IPS DF 4.7 (cell line): ENCODE measurements at regions not wholly inside any gene's neighbourhood (a gene's known extent, or its start where the extent isn't known, plus 50 kb on each side); places are given as distances from the start of the nearest gene placed in this dataset.

Experiments
- DNase-seq: peaks from one replicate; pipeline ENCODE4 v3.0.0-alpha.2; 2013; ENCODE audit warnings: low spot score; ENCODE audit errors: extremely low read depth

DNA sequence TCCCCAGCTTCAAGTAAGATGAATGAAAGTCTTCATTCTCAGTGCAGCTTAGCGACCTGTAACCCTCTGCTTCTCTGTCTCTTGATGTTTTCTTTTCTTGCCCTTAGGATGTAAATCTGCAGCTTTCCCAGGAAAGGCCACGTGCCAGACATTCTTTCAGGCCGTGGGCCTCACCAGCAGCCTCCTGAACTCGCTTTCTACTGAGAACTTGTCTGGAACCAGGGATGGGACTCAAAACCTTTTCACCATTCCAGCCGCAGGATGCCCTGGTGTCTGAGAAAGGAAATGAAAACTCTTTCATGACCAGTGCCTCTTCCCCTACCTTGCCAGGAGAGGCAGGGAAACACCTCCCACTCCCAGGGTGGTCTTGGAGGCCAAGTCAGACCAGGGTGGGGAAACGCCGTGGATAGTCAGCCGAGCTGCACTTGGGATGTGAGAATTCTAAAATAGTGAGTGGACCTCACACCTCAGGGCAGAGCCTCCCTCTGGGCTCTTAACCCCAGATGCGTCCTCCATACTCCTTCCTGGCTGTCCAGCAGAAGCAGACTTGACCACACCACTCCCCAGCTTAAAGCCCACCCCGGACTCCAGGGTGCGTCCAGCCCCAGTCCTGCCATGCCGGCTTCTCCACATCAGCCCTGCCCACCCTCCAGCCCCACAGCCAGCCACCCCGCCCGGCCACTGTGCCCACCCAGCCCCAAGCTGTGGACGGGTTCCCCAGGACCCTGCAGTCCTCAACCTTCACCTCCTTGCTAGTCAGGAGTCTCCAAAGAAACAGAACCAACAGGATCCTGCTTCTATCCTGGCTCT is 115.5 kb downstream of the TWIST2 start:
- no peak for DNase-seq

DNA sequence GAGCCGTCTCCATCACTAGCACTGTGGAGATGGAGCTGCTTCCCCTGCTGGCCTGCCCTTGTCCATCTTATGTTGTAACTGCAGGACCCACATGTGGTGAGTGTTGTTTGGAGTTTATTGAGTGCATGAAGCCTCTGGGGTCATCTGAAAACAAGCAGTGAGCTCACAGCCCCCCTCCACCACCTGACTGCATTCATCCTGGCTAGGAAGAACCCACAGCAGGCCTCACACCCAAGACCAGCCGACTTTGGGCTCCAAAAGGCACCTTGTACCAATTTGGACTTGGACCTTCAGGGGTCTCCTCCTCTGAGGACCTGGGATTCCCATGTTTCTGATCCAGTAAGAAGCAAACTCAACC is 116.1 kb downstream of the TWIST2 start:
- no peak for DNase-seq

DNA sequence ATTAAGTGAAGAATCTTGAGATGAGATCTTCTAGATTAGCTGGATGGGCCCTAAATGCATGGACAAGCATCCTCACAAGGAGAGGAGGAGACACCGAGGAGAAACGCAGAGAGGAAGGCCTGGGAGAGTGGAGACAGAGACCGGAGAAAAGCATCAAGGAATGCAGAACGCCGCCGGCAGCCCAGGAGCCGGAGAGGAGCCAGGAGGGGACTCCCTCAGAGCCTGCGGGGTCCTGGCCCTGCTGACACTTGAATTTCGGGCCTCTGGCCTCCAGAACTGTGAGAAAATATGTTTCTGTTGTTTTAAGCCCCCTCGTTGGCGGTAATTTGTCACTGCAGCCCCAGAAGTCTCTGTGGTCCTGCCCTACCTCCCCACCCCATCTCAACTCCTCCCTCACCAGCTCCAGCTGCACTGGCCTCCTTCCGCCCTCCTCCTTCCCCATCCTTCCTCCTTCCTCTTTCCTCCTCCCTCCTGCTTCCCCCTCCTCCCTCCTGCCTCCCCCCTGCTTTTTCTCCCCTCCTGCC is 116.7 kb downstream of the TWIST2 start:
- no peak for DNase-seq

DNA sequence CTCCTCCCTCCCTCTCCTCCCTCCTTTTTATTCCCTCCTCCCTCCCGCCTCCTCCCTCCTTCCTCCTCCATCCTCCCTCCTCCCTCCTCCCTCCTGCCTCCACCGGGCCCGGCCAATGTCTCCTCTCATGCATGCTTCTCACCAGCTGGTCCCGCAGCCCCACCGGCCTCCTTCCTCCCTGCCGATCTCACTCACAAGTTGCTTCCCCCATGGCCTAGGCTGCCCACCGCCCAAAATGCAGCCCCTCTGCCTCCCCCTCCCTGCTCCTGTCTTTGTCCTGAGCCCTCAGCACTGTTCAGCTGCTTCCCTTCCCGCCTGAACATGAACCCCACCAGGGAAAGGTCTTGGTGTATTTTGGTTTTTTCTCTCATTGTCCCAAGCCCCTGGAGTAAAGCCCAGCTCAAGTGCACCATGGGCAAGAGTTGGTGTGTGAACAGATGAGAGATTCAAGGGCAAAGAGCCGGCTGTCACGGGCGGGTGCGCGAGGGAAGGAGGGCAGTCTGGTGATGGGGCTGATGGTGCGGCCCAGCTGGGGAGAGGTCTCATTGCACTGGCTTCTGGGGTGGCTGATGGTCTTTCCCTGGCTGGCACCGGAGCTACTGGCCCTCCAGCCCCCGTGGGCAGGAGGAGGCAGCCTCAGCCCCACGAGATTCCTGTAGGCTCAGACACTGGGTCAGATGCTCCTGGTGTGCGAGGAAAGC is 117.6 kb downstream of the TWIST2 start:
- DNase-seq, result no peak

DNA sequence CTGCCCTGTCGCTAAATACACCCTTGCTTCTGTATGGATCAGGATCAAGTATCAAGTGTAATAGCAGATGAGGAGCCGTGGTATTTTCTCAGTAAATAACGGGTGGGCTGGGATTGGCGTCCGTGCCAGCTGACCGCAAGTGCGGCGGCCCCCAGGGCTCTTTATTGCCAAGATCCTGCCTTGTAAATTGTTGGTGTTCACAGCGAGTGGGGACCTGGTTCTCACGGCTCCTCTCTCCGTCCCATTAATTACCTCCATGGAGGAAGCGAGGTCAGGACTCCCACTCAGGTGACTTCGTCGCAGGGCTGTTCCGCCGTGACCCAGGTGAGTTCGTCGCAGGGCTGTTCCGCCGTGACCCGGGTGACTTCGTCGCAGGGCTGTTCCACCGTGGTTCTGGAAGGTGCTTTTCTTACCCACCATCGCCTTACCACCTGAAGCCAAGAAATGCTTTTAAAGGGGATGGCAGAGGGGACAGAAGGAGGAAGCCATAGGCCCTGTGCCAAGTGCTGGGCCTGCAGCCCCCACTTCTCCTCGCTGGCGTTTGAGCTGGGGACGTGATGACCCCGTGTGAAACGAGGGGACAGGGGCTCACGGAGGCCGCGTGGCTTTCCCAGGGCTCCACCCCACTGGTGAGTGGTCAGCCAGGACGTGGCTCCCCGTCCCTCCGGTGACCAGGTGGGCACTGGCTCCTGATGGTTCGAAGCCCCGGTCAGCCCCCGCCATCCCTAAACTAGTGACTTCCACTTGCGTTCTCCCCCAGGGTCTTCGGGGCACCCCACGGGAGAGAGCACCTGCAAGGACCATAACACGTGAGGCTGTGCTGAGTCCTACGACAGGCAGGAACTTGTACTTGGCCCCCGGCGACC is 118.4 kb downstream of the TWIST2 start:
- no peak for DNase-seq

DNA sequence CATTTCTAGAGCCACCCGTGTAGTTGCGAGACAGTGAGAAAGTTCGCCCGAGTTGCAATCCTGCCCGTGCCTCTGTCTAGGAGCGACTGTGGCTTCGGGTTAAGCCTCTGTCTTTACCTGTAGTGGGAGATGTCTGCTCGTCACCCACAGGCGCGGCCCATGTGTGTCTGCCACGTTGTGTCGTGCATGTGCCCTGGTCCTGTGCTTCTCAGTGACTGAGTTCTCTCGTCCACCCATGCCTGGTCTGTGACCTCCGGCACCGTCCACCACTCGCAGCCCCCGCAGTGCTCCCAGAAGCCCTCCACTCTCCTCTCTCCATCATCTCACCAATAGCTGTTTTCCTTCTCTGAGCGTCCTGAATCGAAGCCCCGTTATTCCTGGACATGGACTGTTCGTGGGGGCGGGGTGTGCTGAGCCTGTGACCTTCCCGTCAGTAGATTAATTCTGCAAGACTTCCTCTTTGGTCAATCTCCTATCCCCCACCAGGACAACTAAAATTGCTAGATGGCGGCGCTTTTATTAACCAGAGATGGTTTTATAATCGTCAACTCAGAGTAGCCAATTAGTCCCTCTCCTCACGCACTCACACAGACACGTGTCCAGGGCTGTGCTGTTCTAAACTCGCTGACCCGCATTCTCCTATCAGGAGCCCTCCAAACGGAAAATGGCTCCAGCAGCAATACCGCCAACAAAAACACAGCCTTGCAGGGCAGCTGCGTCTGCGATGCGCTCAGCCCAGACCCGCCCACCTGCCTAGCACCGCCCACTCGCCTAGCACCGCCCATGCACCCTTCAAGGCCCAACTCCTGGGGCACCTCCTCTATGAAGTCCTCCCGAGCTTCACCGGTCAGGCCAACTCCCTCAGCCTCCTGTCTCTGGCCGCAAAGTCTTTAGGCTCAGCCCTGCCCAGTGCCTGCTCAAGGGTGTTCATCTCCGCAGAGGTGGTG is 119.4 kb downstream of the TWIST2 start:
- DNase-seq, result no peak

DNA sequence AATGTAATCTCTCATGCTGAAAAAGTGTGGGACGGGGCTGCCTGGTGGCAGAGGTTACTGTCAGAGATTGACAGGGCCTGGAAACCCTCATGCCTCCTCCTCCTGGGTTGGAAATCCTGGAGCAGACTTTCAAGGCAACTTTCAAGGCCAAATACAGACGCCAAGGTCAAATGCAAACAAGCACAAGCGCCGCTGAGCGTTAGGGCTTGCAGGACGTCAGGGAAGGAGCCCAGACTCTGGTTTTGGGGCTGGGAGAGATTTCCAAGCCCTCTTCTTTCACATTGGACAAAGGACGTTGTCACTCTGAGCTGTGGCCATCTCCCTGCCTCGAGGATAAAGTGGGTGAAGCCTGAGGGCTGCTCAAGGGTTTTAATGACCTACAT is 120.1 kb downstream of the TWIST2 start:
- no peak for DNase-seq

DNA sequence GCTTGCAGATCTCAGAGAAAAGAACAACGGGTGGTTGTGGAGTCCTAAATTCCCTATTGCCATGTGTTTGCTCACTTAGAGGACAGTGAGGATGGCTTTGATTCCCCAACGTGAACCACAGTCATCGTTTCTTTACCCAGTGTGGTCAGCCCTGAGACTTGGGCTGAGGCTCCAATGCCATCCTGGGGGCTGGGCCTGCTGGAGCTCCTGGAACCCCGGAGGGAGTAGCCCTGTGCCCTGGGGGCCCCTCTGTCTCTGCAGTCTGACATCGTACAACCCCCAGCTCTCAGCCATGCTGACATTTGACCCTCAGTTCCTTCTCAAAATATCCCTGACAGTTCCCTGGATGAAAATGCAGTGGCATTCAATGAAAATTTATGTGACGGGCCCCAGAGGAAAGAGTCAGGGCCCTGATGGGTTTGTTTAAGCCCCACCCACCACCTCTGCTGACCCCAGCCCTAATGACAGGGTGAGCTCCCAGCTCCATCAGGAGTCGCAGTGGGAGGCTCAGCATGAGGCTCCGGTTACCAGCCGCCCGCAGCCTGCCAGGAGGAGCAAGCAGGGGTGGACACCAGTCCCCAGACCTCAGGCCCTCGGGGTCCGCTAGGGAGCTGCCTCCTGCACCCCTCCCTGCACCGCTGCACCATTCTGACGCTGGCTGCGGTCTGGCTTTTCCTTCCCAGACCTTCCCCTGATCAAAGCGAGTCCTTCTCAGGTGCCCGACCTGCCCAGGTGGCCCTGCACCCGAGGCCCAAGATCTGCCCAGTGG is 120.9 kb downstream of the TWIST2 start:
- no peak for DNase-seq

DNA sequence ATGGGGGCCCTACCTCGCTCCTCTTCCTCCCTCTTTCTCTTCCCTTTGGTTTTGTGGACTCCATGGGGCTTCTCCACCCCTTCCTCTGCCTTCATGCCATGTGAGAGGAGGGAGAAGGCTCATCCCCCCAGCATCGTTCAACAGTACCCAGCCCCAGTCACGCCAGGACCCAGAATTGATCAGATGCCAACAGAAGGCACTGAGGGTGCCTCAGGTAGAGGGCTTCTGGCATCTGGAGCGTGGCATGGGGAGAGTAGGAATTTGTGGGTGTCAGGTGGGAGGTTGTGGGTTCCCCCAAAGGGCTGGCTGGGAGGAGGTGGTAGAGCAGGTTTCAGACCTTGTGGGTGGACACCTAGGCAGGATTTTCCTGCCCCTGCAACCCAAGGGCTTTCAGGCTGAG is 122.0 kb downstream of the TWIST2 start:
- DNase-seq, result no peak

DNA sequence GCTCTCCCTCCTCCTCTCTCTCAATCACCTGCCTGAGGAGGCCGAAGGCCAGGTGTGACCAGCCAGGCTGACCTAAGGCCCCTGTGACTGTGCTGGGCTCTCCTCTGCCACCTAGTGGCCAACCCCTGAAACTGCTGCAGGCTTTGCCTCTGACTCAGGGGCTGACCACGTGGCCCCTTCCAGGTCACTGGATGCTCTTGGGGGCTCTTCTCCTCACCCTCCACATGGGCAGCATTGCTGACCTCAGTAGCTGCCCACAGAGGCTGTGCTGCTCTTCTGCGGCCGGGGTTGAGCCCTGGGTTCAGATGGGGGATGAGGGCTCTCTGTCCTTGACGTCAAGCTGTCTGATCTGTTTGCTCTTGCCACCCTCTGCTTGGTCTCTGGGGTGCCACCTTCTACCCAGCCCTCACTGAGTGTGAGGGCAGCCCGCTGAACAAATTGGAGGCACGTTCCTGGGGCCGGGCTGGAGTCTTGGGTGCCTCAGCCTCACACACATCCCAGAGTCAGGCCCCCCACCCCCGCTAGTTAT is 122.7 kb downstream of the TWIST2 start:
- DNase-seq, result peak; percentile 36

DNA sequence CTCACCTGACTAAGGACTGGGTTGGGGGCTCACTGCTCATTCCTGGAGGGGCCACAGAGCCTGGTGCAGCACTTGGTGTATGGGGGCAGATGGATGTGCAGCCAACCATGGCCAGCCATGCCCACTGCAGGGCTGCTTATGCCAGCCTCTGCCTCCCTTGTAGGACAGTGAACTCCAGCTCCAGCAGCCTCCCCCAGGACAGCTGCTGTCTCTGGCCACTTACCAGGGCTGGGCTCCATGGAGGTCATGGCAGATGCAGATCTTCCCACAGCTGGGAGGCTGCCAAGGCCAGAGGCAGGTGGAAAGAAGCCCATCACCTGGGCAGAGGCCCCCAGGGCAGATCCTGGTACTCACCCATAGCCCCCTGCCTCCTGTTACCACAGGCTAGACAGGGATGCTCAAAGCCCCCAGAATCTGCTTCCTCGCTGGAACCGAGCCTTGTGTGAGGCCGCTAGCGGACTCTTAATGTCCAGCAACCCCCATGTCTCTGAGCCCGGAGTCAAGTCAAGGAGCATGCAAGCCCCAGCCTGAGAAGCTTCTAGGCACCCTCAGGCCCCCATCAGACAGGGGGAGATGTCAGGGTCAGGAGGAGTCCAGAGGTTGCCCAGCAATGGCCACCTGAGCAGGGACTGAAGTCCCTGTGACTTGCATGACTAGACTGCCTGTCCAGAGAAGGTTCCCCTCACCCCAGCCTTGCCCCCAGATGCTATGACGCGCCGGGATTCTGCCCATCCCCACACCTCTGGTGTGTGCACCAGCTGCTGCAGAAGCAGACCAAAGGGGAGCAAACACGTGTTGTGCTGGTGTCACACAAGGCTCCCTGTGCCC is 123.6 kb downstream of the TWIST2 start:
- no peak for DNase-seq

DNA sequence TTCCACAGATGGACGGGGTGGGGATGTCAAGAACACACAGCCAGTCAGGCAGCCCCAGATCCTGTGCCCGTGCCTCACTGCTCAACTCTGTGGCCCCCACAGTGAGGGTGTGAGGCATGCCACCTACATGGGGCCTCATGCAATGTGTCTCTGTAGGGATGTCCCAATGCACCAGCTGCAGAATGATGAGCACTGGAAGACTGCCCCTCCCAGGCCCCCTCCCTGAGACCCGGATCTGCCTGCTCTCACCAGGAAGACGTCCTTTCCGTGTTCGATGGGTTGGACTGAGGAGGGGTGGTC is 124.2 kb downstream of the TWIST2 start:
- no peak for DNase-seq

DNA sequence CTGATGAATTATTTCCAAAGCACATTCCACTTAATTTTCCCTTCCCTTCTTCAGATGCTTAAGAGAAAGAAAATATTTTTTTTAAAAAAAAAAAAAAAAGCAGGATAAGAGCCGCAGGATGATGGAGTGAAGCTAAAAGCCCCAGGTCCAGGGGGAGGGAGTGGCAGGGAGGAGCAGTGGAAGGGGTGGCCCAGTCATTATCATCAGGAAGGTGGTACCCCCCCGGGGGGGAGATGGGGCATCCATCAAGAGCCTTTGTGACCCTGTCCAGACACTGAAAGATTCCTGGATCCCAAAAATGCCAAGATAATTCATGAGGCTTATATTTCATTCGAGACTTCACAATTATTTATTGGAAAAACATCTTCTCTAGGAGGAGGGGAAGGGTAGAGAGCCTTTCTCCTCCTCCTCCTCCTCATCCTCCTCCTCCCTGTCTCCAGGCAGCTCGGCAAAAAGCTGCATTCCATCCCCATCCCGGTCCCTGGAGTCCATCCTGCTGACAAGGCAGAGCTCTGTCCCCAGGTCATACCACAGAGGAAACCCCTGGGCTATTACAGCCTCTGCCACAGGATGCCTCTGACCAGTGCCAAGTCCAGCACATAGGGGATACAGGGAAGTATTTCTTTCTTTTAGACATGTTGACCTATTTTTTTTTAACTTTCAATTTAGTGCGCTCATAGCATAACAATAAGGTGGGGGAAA is 125.3 kb downstream of the TWIST2 start:
- DNase-seq, result no peak

DNA sequence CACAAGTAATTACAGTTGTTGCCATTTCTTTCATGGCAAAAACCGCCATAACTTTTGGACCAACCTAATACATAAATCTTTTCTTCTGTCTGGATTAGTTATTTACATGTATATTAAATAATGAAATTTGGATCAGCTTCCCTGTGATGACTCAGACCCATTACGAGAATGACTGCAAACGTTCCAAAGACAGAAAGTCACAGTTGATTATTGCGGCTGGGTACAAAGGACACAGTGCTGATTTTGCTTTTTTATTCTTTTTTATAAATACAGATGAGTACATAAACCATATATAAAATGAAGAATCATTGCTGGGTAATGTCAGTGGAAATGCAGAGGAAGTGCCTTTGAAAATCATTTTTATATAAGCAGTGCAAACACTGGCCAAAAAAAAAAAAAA is 126.2 kb downstream of the TWIST2 start:
- no peak for DNase-seq

DNA sequence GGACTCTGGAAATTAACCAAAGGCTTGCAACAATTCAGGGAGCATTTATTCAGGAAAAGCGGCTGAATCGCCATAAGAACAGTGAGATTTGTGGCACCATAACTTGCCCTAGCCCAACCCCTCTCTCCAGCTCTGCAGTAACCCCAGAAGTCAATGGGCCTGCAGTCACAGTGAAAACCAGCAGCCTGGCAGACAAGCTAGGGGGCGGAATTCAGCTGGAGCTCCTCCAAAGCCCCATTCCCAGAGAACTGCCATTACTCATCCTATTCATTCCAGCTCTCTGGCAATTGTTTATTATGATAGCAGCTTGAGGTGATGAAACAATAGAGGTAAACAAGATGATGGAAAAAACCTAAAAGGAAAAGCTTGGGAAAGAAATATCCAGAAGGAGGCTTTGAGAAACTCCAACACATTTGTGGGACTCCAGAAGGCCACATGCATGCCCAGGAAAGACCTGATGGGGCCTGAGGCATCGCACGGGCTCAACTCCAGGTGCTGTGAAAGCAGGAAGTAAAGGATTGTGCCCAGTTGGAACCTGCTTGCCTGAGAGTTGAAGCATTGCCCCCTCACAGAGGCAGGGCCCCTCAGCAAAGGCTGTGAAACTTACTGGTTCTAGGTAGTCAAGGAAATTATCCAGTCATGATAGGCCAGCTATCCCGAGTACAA is 126.7 kb downstream of the TWIST2 start:
- DNase-seq, result no peak

DNA sequence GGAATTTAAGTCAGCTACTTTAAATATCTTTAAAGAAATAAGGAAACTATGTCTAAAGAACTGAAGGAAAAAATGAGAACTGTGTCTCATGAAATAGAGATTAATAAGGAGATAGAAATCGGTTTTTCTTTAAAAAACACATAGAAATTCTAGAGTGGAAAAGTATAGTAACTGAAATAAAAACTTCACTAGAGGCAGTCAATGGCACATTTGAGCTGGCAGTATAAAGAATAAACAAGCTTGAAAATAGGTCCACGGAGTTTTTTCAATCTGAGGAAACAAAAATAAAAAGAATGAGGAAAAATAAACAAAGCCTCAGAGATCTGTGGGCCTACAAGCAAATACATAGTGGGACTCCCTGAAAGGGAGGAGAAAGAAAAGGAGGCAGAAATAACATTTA is 127.5 kb downstream of the TWIST2 start:
- DNase-seq, result no peak

DNA sequence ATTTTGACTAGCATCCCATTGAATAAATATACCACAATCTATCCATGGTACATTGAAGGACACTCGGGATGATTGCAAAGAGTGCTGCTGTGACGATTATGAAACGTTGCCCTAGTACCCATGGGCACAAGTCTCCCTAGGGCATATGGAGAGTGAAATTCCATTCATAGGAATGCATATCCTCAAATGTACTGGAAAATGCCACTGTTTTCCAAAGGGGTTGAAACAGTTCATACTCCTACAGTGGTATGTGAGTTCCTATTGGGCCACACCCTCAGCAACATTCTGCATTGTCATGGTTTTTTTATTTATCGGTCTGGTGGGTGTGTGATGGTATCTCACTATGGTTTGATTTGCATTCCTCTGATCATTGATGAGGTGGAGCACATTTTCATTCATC is 130.6 kb downstream of the TWIST2 start:
- DNase-seq, result no peak

DNA sequence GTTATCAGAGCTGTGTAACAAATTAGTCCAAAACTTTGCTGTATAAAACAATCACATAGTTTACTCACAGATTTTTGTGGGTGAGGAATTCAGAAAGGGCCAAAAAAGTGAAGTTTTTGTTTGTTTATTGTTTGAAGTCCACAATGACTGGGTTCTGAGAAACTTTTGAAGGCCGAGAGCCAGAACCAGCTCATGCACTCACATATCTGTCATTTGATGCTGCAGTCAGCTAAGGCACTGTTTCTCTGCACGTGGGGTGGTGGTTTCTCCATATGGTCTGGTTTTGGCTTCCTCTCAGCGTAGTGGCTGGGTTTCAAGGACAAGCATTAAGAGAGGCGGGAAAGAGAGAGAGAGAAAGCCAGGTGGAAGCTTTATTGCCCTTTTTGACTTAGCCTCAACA is 131.8 kb downstream of the TWIST2 start:
- DNase-seq, result no peak
